ENCODE measurements at regions not wholly inside any gene's neighbourhood (a gene's known extent, or its start where the extent isn't known, plus 50 kb on each side); places are given as distances from the start of the nearest gene placed in this dataset.

DNA sequence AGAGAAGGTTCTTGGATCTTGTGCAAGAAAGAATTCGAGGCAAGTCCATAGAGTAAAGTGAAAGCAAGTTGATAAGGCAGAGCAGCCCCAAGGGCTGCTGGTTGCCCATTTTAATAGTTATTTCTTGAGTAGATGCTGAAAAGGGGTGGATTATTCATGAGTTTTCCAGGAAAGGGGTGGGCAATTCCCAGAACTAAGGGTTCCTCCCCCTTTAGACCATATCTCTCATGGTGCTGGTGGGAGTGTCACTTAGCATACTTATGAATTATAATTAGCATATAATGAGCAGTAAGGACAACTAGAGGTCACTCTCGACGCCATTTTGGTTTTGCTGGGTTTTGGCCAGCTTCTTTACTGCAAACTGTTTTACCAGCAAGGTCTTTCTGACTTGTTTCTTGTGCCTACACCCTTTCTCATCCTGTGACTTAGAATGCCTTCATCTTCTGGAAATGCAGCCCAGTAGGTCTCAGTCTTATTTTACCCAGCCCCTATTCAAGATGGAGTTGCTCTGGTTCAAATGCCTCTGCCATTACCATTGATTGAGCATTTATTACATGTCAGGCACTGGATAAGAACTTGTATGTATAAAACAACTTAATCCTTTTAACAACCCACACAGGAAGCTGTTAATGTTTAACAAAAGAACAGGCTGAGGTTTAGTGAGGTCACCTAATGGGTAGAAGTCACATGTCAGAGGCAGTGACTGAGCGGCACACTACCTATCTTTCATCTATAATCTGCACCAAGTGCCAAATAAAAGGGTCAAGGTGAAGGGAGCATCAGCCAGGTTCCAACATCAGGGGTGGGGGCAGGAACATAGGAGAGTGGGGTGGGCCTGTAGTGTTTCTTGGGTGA lies 250.9 kb downstream of the ICOS start:
- no peak overlapping the region for H3K9ac ChIP-seq (ENCODE audit: insufficient read length)
- H3K9me3 ChIP-seq (ENCODE audit: low read depth, low read length) = no peaks in the 10 kb centered on the region
- DNase-seq (ENCODE audit: low read depth, low spot score) = no peak

GRCh38 chr2:204191574-204191973 lies 255.0 kb downstream of the ICOS start:
- no peaks in the 10 kb centered on the region for H3K9me3 ChIP-seq (ENCODE audit: low read depth, low read length)
- no peaks in the 10 kb centered on the region for H3K36me3 ChIP-seq (ENCODE audit: insufficient read depth, low read length)
- no peak for TF ChIP-seq FOXP2 (optimal IDR thresholded peaks at IDR 0.05; ENCODE audit: control extremely low read depth, extremely low read length, insufficient read depth)
- TF ChIP-seq POLR2AphosphoS5 (IDR thresholded peaks at IDR 0.05; ENCODE audit: borderline replicate concordance, low read depth, low read length) = no peak
- no peak for TF ChIP-seq EZH2 (IDR thresholded peaks at IDR 0.05)
- H3K4me3 ChIP-seq = no peak overlapping the region
- no peak overlapping the region for H3K27ac ChIP-seq
- no peak overlapping the region for H3K9ac ChIP-seq (ENCODE audit: insufficient read length)
- no peak for DNase-seq (ENCODE audit: low read depth, low spot score)

More for the DNA sequence above, 250.9 kb downstream of the ICOS start:
- no peaks in the 10 kb centered on the region for H3K36me3 ChIP-seq (ENCODE audit: insufficient read depth, low read length)
- H3K27ac ChIP-seq = no peak overlapping the region
- TF ChIP-seq POLR2AphosphoS5 (IDR thresholded peaks at IDR 0.05; ENCODE audit: borderline replicate concordance, low read depth, low read length) (no peak), EZH2 (IDR thresholded peaks at IDR 0.05) (no peak), FOXP2 (optimal IDR thresholded peaks at IDR 0.05; ENCODE audit: control extremely low read depth, extremely low read length, insufficient read depth) (no peak)
- H3K4me3 ChIP-seq = no peak overlapping the region

GRCh38 chr2:204195498-204195897 lies 258.9 kb downstream of the ICOS start:
- TF ChIP-seq FOXP2 (optimal IDR thresholded peaks at IDR 0.05; ENCODE audit: control extremely low read depth, extremely low read length, insufficient read depth) (no peak), POLR2AphosphoS5 (IDR thresholded peaks at IDR 0.05; ENCODE audit: borderline replicate concordance, low read depth, low read length) (no peak; the same call in 1 of the 2 replicates), EZH2 (IDR thresholded peaks at IDR 0.05) (no peak)
- Histone ChIP-seq H3K4me3 (no peak overlapping the region), H3K9ac (ENCODE audit: insufficient read length) (no peak overlapping the region), H3K9me3 (ENCODE audit: low read depth, low read length) (no peaks in the 10 kb centered on the region), H3K27ac (no peak overlapping the region), H3K36me3 (ENCODE audit: insufficient read depth, low read length) (no peaks in the 10 kb centered on the region)
- DNase-seq (ENCODE audit: low read depth, low spot score) = no peak

GRCh38 chr2:204197336-204198005 lies 260.9 kb downstream of the ICOS start:
- no peaks in the 10 kb centered on the region for H3K9me3 ChIP-seq (ENCODE audit: low read depth, low read length)
- no peak overlapping the region for H3K4me3 ChIP-seq
- H3K27ac ChIP-seq = no peak overlapping the region
- no peaks in the 10 kb centered on the region for H3K36me3 ChIP-seq (ENCODE audit: insufficient read depth, low read length)
- DNase-seq (ENCODE audit: low read depth, low spot score) = no peak
- TF ChIP-seq EZH2 (IDR thresholded peaks at IDR 0.05) = no peak
- no peak for TF ChIP-seq POLR2AphosphoS5 (IDR thresholded peaks at IDR 0.05; ENCODE audit: borderline replicate concordance, low read depth, low read length)
- TF ChIP-seq FOXP2 (optimal IDR thresholded peaks at IDR 0.05; ENCODE audit: control extremely low read depth, extremely low read length, insufficient read depth) = no peak
- no peak overlapping the region for H3K9ac ChIP-seq (ENCODE audit: insufficient read length)

DNA sequence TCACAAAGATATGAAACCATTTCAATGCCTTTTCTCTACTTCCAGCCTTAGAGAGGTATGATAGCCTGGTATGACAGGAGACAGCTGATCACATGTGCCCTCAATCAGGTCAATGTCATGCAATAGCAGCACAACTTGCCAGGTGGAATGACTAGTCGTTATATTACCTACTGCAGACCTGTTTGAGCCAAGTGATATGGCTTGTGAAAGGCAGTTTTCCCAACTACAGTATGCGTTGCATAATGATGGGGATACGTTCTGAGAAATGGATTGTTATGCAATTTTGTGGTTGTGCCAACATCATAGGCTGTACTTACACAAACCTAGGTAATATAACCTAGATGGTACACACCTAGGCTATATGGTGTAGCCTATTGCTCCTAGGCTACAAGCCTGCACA lies 262.8 kb downstream of the ICOS start:
- Histone ChIP-seq H3K36me3 (ENCODE audit: insufficient read depth, low read length) (no peaks in the 10 kb centered on the region), H3K9me3 (ENCODE audit: low read depth, low read length) (no peaks in the 10 kb centered on the region), H3K4me3 (no peak overlapping the region), H3K9ac (ENCODE audit: insufficient read length) (no peak overlapping the region), H3K27ac (no peak overlapping the region)
- DNase-seq (ENCODE audit: low read depth, low spot score) = no peak
- TF ChIP-seq POLR2AphosphoS5 (IDR thresholded peaks at IDR 0.05; ENCODE audit: borderline replicate concordance, low read depth, low read length) (no peak), FOXP2 (optimal IDR thresholded peaks at IDR 0.05; ENCODE audit: control extremely low read depth, extremely low read length, insufficient read depth) (no peak)

GRCh38 chr2:204201507-204201906 lies 264.9 kb downstream of the ICOS start:
- H3K4me3 ChIP-seq = no peak overlapping the region
- H3K9ac ChIP-seq (ENCODE audit: insufficient read length) = no peak overlapping the region
- no peak overlapping the region for H3K27ac ChIP-seq
- no peaks in the 10 kb centered on the region for H3K9me3 ChIP-seq (ENCODE audit: low read depth, low read length)
- DNase-seq (ENCODE audit: low read depth, low spot score) = no peak
- no peaks in the 10 kb centered on the region for H3K36me3 ChIP-seq (ENCODE audit: insufficient read depth, low read length)
- TF ChIP-seq EZH2 (IDR thresholded peaks at IDR 0.05) = no peak
- no peak for TF ChIP-seq FOXP2 (optimal IDR thresholded peaks at IDR 0.05; ENCODE audit: control extremely low read depth, extremely low read length, insufficient read depth)
- no peak for TF ChIP-seq POLR2AphosphoS5 (IDR thresholded peaks at IDR 0.05; ENCODE audit: borderline replicate concordance, low read depth, low read length)

DNA sequence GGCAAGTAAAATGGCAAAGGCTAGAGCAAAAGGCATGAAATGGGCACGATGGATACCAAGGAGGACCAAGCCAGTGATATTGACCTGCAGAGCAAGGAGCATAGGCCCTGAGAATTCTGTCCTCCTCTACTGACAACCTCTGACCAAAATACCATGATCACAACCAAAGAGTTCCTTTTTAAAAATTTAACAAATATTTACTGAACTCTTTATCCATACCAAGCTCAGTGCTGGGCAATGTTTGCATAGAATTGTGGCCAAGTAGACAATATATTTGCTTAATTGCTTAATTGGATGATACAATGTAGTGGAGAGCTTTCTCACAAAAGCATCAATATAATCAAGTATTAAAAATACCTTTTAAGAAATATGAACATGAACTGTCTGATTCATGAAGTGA lies 265.7 kb downstream of the ICOS start:
- no peaks in the 10 kb centered on the region for H3K36me3 ChIP-seq (ENCODE audit: insufficient read depth, low read length)
- no peak for DNase-seq (ENCODE audit: low read depth, low spot score)
- no peak overlapping the region for H3K4me3 ChIP-seq
- no peaks in the 10 kb centered on the region for H3K9me3 ChIP-seq (ENCODE audit: low read depth, low read length)
- no peak overlapping the region for H3K9ac ChIP-seq (ENCODE audit: insufficient read length)
- no peak overlapping the region for H3K27ac ChIP-seq
- TF ChIP-seq FOXP2 (optimal IDR thresholded peaks at IDR 0.05; ENCODE audit: control extremely low read depth, extremely low read length, insufficient read depth) (no peak), POLR2AphosphoS5 (IDR thresholded peaks at IDR 0.05; ENCODE audit: borderline replicate concordance, low read depth, low read length) (no peak)

DNA sequence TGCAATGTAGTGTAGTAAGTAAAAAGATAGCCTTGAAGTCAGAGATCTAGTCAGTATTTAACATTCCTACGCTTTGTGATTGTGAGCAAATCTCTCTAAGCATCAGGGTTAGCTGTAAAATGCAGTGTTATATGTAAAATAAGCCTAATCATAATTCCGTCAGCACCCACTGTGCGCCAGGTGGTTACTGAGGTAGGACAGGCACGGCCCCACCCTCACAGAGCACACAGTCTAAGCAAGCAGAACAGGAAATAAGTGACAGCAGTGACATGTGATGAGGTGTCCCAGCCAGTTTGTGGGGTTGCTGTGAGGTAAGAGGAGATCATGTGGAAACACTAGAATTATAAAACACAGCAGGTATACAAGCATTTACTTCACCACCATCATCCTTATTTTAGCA lies 267.1 kb downstream of the ICOS start:
- H3K9me3 ChIP-seq (ENCODE audit: low read depth, low read length) = no peaks in the 10 kb centered on the region
- no peak overlapping the region for H3K9ac ChIP-seq (ENCODE audit: insufficient read length)
- no peak for DNase-seq (ENCODE audit: low read depth, low spot score)
- no peak for TF ChIP-seq EZH2 (IDR thresholded peaks at IDR 0.05)
- TF ChIP-seq FOXP2 (optimal IDR thresholded peaks at IDR 0.05; ENCODE audit: control extremely low read depth, extremely low read length, insufficient read depth) = no peak
- TF ChIP-seq POLR2AphosphoS5 (IDR thresholded peaks at IDR 0.05; ENCODE audit: borderline replicate concordance, low read depth, low read length) = no peak
- no peaks in the 10 kb centered on the region for H3K36me3 ChIP-seq (ENCODE audit: insufficient read depth, low read length)
- H3K4me3 ChIP-seq = no peak overlapping the region
- no peak overlapping the region for H3K27ac ChIP-seq
